ENCODE measurements at regions not wholly inside any gene's neighbourhood (a gene's known extent, or its start where the extent isn't known, plus 50 kb on each side); places are given as distances from the start of the nearest gene placed in this dataset.

GRCh38 chr12:27143256-27144069, 61.1 kb upstream of the C12orf71 start:
- TF ChIP-seq CTCF (IDR thresholded peaks at IDR 0.05) (no peak), REST (IDR thresholded peaks at IDR 0.05; ENCODE audit: insufficient read depth in 1 of 2, low read depth in 2 of 2, low read length in 1 of 2) (no peak), TCF7L2 (IDR thresholded peaks at IDR 0.05; ENCODE audit: low read depth, low read length) (no peak), POLR2AphosphoS5 (IDR thresholded peaks at IDR 0.05; ENCODE audit: low read depth, low read length) (no peak)

Data from Panc1 (cell line).